Hindlimb muscle (tissue), 1 donor: ENCODE measurements at regions not wholly inside any gene's neighbourhood (a gene's known extent, or its start where the extent isn't known, plus 50 kb on each side); places are given as distances from the start of the nearest gene placed in this dataset.

Experiments
- DNase-seq: peaks from one replicate; pipeline ENCODE4 v3.0.0-alpha.2; 2013

DNA sequence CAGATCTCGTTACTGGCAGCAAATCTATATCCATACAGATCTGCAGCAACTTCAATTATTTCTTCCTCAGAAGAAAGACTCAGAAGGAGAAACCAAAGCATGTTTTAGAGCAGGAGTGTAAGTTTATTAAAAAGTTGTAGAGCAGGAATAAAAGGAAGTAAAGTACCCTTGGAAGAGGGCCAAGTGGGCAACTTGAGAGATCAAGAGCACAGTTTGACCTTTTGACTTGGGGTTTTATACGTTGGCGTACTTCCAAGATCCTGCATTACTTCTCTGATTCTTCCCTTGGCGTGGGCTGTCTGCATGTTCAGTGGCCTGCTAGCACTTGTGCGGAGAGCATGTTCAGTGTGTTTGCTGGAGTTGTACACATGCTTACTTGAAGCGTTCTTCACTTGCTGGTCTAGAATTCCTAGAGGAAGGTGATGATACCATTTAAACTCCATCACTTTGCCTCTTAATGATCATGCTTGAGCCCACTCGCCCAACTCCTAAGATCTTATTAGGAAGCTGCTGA, 1114.7 kb upstream of the PABPC4L start:
- no peak for DNase-seq

DNA sequence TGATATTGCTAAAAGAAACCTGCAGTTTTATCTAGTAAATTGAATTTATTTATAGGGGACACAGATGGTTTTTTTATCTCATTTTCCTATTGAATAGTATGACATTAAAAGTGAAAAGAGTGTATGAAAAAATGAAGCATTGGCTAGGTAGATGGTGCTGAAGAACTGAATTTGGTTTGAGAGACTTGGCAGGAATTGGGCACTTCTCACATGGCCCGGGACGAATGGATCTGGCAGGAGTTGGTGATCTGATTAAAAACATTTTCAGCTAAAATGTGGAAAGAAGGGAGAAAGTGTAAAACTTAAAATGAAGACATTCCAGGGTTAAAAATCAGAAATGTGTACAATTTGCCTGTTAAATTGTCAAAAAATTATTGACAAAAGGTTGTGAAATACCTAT, 1088.5 kb upstream of the PABPC4L start:
- DNase-seq = no peak

DNA sequence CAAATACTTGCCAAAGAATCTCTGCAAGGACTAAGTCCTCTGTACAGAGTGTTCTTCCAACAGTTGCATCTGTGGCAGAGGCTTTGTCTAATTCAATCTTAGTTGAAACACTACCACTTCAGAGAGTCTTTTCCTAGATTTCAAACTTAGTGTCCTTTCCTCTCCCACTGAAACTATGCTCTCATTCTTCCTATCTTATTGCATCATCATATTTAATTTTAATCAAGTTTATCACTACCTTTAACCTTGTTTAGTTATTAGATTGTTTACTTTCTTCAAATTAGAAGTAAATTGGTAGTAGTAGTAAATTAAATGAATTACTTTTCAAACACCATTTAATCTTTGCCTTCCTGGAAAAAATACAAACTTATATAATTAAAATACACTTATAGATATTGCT, 1082.3 kb upstream of the PABPC4L start:
- no peak for DNase-seq

DNA sequence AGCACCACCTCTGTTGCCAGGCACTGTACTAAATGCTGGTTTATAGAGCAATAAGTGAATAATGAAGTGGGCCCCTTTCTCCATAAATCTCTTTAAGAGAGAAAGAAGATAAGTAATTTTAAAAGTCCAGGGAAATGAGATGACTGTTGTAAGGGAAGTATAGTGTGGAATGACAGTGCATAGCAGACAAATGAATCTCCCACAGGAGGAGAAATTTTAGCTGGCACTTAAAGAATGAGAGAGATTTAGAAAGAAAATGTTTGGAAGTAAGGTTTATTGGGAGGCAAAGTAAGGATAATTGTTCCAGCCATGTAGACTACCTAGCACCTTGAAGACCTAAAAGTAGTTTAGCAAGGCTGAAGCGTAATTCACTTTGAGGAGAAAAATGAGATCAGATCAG, 1081.1 kb upstream of the PABPC4L start:
- DNase-seq = no peak

DNA sequence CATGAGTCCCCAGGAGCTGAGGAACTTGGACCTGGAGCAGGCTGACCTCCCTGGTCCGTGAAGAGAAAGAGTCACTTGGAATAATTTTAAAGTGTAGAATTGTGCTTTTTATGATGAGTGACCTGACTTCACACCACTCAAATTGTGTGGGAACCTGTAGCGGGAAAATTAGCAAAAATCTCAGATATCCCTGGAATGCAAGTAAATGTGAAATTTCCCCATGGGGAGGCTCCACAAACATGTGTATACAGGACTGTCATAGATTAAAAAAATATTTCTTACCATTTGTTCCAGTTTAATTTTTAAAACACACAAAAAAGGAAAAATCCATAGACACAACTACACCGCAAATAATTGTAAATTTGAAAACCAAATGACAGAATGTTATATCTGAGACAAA, 1079.6 kb upstream of the PABPC4L start:
- no peak for DNase-seq

DNA sequence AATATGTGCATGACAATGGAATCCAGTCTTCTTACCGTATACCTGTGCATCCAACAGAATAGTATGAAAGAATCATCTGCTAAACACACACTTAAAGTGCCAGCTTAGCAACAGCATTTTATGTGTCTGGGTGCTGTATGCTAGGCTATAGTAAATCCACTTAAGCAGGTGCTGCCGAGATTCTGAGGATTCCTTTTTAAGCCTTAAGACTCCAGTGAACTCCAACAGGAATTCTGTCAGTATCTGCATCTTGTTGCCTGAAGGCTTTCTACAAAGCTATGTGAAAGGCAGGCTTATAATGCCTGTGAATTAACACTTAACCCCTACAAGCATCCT, 1076.4 kb upstream of the PABPC4L start:
- no peak for DNase-seq

DNA sequence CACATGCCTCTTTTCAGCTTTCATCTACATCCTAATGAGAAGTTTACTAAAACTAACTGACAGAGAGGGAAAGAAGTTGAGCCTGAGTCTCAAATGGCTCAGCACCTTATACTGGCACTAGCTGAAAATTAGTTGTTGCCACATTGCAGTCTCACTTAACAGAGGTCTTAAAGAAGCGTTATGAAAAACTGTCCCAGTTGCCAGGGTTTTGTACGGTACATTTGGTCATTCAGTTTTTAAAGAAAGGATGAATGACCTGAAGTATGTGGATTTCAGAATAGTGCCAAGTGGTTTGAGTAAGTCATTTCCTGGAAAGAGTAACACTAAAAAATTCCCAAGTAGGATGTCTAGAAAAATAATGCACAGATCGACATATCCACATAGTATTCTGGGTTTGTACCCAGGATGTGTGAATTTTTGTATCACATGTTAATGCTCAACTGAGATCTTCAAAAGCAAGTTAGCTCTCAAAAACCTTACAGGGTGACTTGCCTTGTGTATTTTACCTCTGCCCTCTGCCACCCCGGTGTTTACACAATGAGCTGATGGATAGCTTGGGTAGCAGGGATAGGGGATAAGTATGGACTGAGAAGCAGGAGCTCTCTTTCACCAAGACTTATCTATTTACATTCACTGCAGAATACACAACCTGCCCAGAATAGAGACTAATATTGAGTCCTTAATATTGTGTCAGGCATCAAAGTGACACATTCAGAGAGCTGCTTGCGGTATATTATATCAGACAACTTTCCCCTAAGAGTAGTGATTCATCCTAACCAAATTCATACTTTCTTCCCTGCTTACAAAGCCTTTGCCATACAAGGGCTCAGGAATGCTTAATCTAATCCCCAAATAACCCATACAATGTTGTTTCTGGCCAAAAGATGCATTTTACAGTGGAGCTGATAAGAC, 1075.7 kb upstream of the PABPC4L start:
- no peak for DNase-seq

DNA sequence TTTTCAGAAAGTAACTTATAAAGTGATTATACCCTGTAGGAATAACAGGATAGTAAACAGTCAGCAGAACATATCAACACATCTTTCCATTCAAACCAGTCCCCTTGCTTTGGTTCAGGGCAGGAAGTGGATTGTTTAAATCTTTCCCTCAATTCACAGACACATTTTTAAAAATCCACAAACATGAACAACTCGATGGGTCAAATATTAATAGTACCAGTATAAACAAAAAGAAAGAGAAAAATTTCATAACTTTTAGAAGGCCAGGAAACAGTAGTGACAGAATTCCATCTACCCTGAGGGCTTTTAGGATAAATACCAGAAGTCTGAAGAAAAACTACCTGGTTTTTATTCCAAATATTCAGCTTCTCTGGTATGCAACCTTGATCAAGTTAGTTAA, 1072.8 kb upstream of the PABPC4L start:
- no peak for DNase-seq

DNA sequence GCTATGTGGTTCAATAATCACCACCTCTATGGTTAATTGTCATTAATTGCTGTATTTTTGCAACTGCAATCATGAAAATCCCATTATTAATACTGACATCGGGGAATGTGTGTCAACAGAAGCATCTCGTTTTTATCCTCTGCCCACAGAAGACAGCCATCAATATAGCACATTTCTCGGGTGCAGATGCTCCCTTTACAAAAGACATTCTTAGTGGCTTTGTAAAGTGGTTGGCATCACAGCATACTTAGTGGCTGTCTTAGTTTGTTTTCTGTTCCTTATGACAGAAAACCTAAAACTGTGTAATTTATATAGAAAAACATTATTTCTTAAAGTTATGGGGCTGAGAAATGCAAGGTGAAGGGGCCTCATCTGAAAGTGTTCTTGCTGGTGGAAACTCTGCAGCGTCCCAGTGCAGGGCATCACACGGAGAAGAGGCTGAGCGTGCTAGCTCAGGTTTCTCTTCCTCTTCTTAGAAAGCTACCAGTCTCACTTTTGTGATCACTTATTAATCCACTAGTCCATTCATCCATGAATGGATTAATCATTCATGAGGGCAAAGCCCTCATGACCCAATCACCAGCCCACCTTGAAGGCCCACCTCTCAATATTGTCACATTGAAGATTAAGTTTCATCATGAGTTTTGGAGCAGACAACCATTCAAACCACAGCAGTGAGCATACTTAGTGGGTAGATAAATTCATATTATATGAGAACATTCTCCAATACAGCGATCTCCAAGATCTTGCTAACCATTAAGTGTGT, 1067.7 kb upstream of the PABPC4L start:
- DNase-seq = no peak

DNA sequence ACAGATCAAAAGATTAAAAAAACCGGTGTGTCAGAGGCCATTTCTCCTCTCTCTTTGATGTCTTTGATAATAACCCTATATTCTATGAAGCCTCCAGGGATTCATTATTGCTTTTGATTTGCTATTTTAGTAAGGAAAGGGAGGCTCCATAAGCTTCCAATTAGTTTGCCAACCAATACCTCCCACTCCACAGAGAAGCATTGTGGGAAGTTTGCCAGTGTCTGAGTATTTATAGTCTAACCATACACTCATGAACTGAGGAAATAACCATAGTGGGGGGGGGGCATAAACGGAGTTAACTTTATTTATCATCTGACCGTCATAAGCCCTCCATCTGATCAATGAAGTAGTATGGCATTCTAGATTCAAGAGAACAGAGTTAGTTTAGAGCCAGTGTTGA, 1066.8 kb upstream of the PABPC4L start:
- no peak for DNase-seq

DNA sequence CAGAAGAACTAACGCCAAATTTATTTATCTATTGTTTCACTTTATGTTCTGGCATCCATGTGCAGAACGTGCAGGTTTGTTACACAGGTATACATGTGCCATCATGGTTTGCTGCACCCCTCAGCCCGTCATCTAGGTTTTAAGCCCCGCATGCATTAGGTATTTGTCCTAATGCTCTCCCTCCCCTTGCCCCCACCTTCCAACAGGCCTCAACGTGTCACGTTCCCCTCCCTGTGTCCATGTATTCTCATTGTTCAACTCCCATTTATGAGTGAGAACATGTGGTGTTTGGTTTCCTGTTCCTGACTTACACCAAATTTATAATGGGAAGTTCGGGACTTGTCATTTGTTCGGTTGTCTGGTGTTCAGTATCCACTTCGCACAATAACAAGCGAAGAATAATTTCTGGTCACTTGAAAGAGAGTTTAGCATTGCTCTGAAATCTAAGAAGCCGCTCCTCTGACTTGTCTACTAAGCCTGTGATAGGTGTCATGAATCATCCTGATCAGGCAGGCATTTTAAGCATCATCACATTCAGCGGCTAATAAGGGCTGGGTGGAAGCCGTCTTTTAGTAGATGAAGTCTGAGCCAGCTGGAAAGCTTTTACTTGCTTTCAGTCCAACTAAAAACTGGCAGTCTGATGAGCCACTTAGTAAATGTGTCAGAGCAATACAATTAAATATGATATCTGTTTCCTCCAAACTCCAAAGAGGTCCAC, 1065.7 kb upstream of the PABPC4L start:
- no peak for DNase-seq

DNA sequence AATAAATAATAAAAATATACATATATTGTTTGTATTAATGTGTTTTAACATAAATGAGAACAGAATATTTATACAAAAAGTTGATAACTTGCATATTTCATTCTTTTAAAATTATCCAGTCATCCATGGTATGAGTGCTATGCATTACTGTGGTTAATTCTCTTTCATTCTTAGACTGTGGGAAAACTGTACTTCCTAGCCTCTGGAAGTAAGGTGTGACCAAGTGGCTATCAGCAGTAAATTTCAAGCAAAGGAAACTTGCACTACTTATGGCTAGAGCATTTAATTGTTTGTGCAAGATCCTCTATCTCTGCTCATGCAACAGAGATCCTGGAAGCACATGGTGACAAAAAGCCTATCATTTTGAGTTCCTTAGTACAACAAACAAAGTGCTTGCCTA, 1054.5 kb upstream of the PABPC4L start:
- DNase-seq = no peak

DNA sequence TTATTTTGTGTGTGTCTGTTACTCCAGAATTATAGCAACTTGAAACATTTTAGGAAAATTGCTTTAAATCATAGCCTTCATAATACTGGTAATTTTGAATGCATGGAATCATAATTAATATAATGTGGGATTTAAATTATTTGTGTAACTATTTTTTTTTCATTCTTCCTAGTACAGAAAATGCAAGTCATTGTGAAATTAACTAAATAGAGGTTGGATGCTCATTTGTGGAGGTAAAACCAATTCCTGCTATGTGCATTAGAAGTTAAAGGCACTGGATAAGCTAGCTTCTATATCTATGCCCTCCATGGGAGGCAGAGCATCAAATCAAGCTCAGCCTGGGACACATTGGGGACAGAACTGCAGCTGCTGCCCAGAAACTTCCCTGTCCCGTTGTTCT, 1048.5 kb upstream of the PABPC4L start:
- DNase-seq = no peak

DNA sequence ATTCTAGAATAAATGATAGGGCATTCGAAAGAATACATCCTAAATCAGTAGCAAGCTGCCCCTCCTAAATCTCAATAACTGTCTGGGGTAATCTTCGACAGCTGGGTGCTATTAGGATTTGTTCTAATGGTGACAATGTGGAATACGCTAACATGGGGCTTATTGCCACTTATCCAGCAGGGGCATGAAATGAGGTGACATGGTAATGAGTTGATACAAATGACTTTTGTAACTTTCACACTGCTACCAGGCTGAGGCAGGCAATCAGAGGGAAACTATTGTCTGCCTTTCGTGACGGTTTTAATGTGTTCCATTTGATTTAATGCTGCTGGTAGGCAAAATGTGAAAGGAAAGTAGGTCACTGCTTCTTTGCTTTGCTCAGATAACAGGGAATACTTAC, 1047.4 kb upstream of the PABPC4L start:
- no peak for DNase-seq

DNA sequence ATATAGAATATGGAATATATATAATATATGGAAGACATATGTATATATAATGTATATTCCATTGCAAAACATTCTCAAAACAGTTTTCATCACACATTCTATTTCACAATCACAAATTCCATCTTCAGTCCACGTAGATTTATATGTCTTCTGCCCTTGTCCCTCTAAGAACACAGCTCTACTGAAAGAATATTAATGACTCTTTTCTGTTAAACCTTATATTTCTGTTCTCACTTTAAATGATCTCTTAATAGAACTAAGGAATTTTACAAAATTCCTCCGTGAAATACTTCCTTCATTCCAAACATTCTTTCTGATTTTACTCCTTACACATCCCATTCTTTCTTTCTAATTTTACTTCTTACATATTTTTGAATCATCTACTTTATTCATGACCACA, 1043.1 kb upstream of the PABPC4L start:
- no peak for DNase-seq

DNA sequence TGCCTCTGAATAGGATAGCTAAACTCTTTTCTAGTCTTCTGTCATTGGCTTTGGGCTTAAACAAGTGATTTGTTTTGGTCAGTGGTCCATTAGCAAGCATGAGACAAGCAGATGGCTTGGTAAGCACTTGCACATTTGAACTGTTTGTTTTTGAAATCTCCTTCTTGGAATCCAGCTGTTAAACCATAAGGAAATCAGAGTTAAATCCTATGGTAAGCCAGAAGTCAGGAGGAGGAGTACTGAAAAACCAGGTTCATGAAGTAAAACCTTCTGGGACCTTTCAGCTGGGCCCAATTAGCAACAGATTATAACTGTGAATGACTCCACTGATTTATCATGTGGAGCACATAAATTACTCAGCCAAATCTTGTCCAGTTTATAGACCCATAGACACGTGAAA, 1042.5 kb upstream of the PABPC4L start:
- no peak for DNase-seq

DNA sequence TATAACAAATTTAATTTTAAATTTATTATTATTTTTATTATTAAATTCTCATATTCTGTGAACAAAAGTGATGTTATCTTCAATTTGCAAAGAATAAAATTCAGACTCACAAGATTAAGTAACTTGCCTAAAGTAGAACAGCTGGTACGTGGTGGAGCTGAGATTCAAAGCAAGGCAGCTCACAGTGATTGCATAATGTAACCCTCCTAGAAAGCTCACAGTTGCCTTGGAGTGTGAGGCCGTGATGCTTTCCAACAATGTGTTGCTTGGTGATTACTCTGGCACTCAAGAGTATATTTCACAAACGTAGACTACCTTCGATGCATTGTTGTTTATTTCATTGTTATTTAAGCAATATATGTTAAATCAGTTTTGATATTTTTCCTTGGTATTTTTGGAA, 1039.2 kb upstream of the PABPC4L start:
- DNase-seq = no peak

DNA sequence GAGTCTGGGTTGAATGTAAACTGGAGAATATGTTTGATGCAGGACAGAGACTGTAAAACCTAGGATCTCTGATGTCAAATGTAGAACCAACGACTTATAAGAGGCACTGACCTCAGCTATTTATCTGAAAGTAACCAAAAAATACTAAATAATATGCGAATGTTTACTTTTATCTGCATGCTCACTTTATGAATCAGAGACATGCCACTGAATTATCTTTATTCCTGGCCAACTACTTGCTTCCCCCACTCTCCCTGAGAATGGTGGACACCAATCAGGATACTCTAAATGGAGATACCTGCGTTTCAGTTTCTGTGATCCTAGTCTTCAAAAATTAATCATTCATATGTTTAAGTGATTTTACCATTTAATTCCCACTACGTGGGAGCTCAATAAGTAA, 1038.4 kb upstream of the PABPC4L start:
- no peak for DNase-seq

DNA sequence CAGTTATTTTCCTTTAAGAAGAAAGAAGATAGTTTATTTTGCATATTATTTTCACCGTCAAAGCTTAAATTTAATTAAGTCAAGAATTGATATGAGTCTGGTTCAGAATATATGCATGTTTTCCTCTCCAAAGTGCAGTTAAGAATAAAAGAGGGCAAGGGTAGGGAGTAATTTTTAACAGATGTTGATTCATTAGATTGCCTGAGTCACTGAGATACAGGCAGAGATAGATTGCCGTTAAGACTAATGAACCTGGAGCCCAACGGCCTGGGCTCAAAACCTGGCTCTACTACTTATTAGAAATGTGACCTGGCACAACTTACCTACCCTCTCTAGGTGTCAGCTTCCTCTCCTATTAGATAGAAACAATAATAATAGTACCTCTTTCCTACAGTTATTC, 1037.4 kb upstream of the PABPC4L start:
- DNase-seq = no peak

DNA sequence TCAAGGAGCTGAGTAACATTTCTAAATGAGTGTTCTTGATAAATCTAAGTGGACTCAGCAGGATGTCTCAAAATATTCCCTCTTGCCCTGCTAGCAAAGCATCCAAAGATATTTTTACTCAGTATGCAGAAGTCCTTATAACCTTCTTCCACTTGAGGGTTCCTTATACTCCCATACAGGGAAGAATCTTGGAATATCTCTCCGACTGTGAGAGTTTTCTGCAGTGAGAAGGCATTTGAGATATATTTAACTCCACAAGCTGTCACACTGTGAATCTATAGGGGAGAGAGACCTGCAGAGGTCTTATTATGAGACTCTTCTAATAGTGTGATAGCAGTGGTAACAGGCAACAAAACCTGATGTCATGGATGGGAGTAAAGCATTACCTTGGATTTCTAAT, 1034.5 kb upstream of the PABPC4L start:
- no peak for DNase-seq

DNA sequence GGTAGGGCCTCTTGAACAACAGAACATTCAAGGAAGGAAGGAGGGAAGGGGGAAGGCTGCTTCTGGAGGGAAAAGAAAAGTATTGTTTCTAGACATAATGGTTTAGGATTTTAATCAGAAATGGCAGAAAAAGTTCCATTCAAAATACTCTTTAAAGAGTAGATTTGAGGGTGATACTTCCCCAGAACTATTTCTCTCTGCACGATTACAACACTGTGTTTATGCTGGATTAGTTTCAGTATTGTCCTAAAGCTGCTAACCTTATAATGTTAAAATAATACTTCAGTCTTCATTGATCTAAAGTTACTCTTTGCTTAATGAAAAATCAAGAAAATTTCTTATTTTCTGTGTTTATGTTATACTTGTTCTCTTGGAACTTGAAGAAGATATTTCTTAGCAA, 1026.3 kb upstream of the PABPC4L start:
- DNase-seq = no peak

DNA sequence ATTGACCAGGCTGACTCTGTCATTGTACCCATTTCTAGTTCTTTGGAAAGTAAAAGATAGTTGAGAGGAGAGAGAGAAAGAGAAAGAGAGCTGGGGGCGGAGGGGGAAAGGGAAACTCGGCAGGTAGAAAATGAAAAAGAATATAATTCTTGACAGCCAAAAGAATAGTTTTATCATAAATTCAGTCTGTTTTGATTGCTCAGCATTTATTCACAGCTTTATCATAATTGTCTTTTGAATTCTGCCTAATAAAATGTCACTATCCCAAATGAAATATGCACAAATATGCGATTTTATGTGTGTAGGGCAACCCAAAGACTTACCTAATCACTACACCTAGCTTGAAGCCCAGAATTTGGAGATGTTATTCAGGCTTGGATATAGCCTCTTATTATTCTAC, 1024.0 kb upstream of the PABPC4L start:
- DNase-seq = no peak

DNA sequence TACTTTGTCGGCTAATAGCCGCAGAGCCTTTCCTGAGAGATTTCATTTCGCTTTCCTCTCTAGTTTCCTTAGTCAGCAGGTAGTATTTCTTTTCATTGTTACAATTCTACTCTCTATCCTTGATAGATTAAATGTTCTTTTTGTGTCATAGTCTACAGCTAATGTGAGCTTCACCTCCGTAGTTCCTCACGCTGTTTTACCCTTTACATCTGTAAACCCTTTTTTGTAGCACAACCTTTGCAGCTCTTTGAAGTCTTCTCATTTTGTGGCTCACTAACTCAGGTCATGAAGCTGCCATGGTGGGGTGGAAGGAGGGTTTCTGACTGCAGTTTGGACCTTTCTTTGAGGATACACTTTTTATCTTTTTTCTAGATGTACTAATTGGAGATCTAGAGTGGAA, 1008.8 kb upstream of the PABPC4L start:
- no peak for DNase-seq
